PFSK-1 (cell line): ENCODE measurements at regions not wholly inside any gene's neighbourhood (a gene's known extent, or its start where the extent isn't known, plus 50 kb on each side); places are given as distances from the start of the nearest gene placed in this dataset.

Experiments used
- POLR2AphosphoS5 ChIP-seq: IDR thresholded peaks from 2 replicates; pipeline ENCODE4 v1.6.1; 2012; ENCODE audit warnings: low read depth, mild to moderate bottlenecking, control low read depth, low read length, moderate library complexity
- REST ChIP-seq, 2 experiments: IDR thresholded peaks; 2 replicates each; pipeline versions ENCODE4 v1.6.1 to v1.8.0; 2011 to 2012; ENCODE audit warnings: low read depth in 2 of 2, low read length in 2 of 2, control low read depth in 1 of 2, inconsistent platforms in 1 of 2, mild to moderate bottlenecking in 1 of 2, moderate library complexity in 1 of 2; ENCODE audit not compliant: insufficient read depth in 1 of 2

GRCh38 chr22:34797826-34798225, 268.1 kb upstream of the ISX start:
- TF ChIP-seq POLR2AphosphoS5 (no peak), REST (IDR thresholded peaks at IDR 0.05; ENCODE audit: insufficient read depth in 1 of 2, low read depth in 2 of 2, low read length in 2 of 2) (no peak)
